22Rv1 (cell line): ENCODE measurements at regions not wholly inside any gene's neighbourhood (a gene's known extent, or its start where the extent isn't known, plus 50 kb on each side); places are given as distances from the start of the nearest gene placed in this dataset.

Source experiments
- H3K27ac ChIP-seq: fragments of 450-650 bp; 2 replicates; pipeline ENCODE4 v1.5.1; 2017
- CTCF ChIP-seq: fragments of 450-650 bp; IDR thresholded peaks from 2 replicates; pipeline ENCODE4 v1.5.1; 2017; ENCODE audit warnings: mild to moderate bottlenecking
- ZFX ChIP-seq: fragments of 450-650 bp; IDR thresholded peaks from 2 replicates; pipeline ENCODE4 v1.6.1; 2017; ENCODE audit warnings: antibody characterized with exemption, borderline replicate concordance

GRCh38 chrX:42117318-42117717, 194.0 kb upstream of the CASK start:
- TF ChIP-seq ZFX = no peak
- H3K27ac ChIP-seq = no peak overlapping the region

GRCh38 chrX:42109428-42109827, 186.1 kb upstream of the CASK start:
- TF ChIP-seq ZFX (no peak), CTCF (no peak)
- H3K27ac ChIP-seq = no peak overlapping the region

- H3K27ac ChIP-seq = no peak overlapping the region
- TF ChIP-seq CTCF = no peak
- no peak for TF ChIP-seq ZFX
Measured at GRCh38 chrX:42107495-42108488, 184.4 kb upstream of the CASK start.

- no peak overlapping the region for H3K27ac ChIP-seq
- TF ChIP-seq ZFX (no peak), CTCF (no peak)
Measured at GRCh38 chrX:42106556-42106955, 183.2 kb upstream of the CASK start.

DNA sequence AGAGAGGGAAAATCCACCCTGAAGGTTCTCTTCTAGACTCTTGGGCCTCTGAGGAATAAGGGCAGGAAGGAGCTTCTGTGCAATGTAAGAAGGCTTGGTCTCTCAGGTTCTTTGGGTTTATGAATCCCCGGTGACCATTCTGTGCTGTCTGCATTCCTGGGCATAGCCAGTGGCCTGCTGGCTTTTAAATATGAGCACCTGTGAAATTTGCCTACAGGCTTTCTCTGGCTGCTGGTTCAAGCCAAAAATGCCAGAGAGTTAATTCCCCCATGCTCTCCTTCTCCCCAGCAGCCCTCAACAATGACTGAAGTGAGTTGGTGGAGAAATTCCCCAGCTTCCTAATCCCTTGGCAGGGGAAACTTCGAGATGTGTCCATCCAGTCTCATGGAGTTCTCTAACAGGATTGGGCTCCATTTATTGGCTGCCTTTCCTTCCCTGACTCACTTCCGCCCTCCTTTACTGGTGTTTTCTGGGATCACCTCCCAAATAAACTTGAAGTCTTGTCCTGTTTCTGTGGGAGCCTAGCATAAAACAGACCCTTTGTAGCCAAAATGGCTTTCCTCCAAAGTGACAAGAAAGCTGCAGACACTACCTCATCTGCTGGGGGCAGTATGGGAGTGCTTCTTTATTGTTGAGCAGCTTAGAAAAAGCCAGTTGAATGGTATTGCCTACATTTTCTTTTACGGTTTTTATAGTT, 179.4 kb upstream of the CASK start:
- TF ChIP-seq ZFX = no peak
- TF ChIP-seq CTCF = no peak
- H3K27ac ChIP-seq = no peak overlapping the region

GRCh38 chrX:42098900-42099299, 175.5 kb upstream of the CASK start:
- H3K27ac ChIP-seq = no peak overlapping the region

GRCh38 chrX:42097486-42097885, 174.1 kb upstream of the CASK start:
- H3K27ac ChIP-seq = no peak overlapping the region
- TF ChIP-seq ZFX (no peak), CTCF (no peak)

More at GRCh38 chrX:42098900-42099299, 175.5 kb upstream of the CASK start:
- TF ChIP-seq CTCF = no peak
- TF ChIP-seq ZFX = no peak
